HepG2 (cell line): ENCODE measurements at regions not wholly inside any gene's neighbourhood (a gene's known extent, or its start where the extent isn't known, plus 50 kb on each side); places are given as distances from the start of the nearest gene placed in this dataset.

Source experiments
- ATAC-seq: fragments of 200-7000 bp; cut with Tn5 transposase; 3 replicates; pipeline ENCODE4 v1.9.1; 2020; ENCODE audit warnings: mild to moderate bottlenecking, moderate library complexity
- BruUV-seq: library from RNA; stranded (reverse); fragments of 400-500 nt; replicated peaks from 2 replicates; lab custom pipeline; 2021; lab: Mats Ljungman, UMichigan
- CTCF ChIA-PET: fragments of 300-600 bp; formaldehyde crosslinking; extraction: SDS; loops from one replicate; lab custom pipeline; 2021; ENCODE audit warnings: low total read pairs, inconsistent platforms, low intra/inter-chr PET ratio; lab: Yijun Ruan, JAX
- POLR2A ChIA-PET: fragments of 350-600 bp; sonication (Branson Sonifier 250); formaldehyde crosslinking; loops from one replicate; lab custom pipeline; 2020; ENCODE audit warnings: antibody characterized with exemption, inconsistent platforms; lab: Yijun Ruan, JAX
- DNase-seq: peaks from one replicate; pipeline ENCODE4 v3.0.0-alpha.2; 2015; ENCODE audit warnings: low spot score
- FAIRE-seq: peaks from 3 replicates; lab custom pipeline; 2011; peaks lifted over from hg19 to GRCh38; lab: Jason Lieb, UNC
- H2AFZ ChIP-seq: one replicate; pipeline ENCODE4 v1.6.1; 2011; ENCODE audit warnings: low read length, inconsistent platforms
- H3K27ac ChIP-seq: fragments of 300-600 bp; 3 replicates; pipeline ENCODE4 v1.8.0; 2011; ENCODE audit warnings: mixed run types, mild to moderate bottlenecking, mixed read lengths, low read length, inconsistent platforms; ENCODE audit not compliant: insufficient read depth; ENCODE audit errors: extremely low read length
- H3K27me3 ChIP-seq, 2 experiments: fragments of 200-600 bp in 1 of 2; 2 replicates in 1 of 2; 3 replicates in 1 of 2; pipeline versions ENCODE4 v1.6.0 to v1.8.0; 2011; ENCODE audit warnings: low read length in 2 of 2, mild to moderate bottlenecking in 2 of 2, moderate library complexity in 2 of 2, inconsistent platforms in 1 of 2; ENCODE audit not compliant: insufficient read depth in 2 of 2, control insufficient read depth in 1 of 2
- H3K36me3 ChIP-seq, 2 experiments: fragments of 200-600 bp in 1 of 2; replicated peaks in 1 of 2; 2 replicates in 1 of 2; 3 replicates in 1 of 2; pipeline versions ENCODE4 v1.5.1 to v1.8.0; 2011; ENCODE audit warnings: low read length in 2 of 2, inconsistent platforms in 1 of 2; ENCODE audit not compliant: insufficient read depth in 2 of 2, control insufficient read depth in 1 of 2
- H3K4me1 ChIP-seq: 2 replicates; pipeline ENCODE4 v1.5.1; 2012; ENCODE audit warnings: low read length, inconsistent platforms; ENCODE audit not compliant: insufficient read depth
- H3K4me2 ChIP-seq: 2 replicates; pipeline ENCODE4 v1.6.0; 2011; ENCODE audit warnings: low read depth, low read length, inconsistent platforms
- H3K4me3 ChIP-seq, 3 experiments: fragments of 200-600 bp in 1 of 3; sonication (generic), shearing (Covaris generic) in 1 of 3; replicated peaks in 1 of 3; 2 replicates each; pipeline ENCODE4 v1.5.1; 2011 to 2016; ENCODE audit warnings: low read length in 3 of 3, inconsistent platforms in 2 of 3, low read depth in 2 of 3, mild to moderate bottlenecking in 2 of 3, control low read depth in 1 of 3, mixed read lengths in 1 of 3; ENCODE audit not compliant: insufficient read depth in 1 of 3
- H3K79me2 ChIP-seq: one replicate; pipeline ENCODE4 v1.6.1; 2011; ENCODE audit warnings: low read length, inconsistent platforms; ENCODE audit not compliant: insufficient read depth
- H3K9ac ChIP-seq: 2 replicates; pipeline ENCODE4 v1.6.0; 2011; ENCODE audit warnings: mild to moderate bottlenecking, low read depth, low read length, inconsistent platforms; ENCODE audit not compliant: insufficient read depth
- H3K9me3 ChIP-seq: 2 replicates; pipeline ENCODE4 v1.5.1; 2012; ENCODE audit warnings: mild to moderate bottlenecking, low read length
- H4K20me1 ChIP-seq: 2 replicates; pipeline ENCODE4 v1.6.0; 2011; ENCODE audit warnings: inconsistent platforms, mild to moderate bottlenecking, low read length, moderate library complexity; ENCODE audit not compliant: insufficient read depth
- PHF5A ChIP-seq: IDR thresholded peaks from one replicate; pipeline ENCODE4 v1.6.1; 2018; ENCODE audit warnings: low read depth, missing genetic modification reagents; ENCODE audit not compliant: unreplicated experiment
- SRSF9 ChIP-seq: fragments of 200-400 bp; formaldehyde crosslinking; IDR thresholded peaks from 2 replicates; pipeline ENCODE4 v1.6.1; 2018; ENCODE audit warnings: borderline replicate concordance, mild to moderate bottlenecking, low read depth, low read length; ENCODE audit not compliant: insufficient read depth, poor library complexity, severe bottlenecking
- ZNF10 ChIP-seq: sonication (generic); formaldehyde crosslinking; IDR thresholded peaks from 2 replicates; pipeline ENCODE4 v1.4.0; 2020; ENCODE audit warnings: mild to moderate bottlenecking, low read depth, missing genetic modification reagents, borderline replicate concordance
- ZNF260 ChIP-seq: sonication (generic); formaldehyde crosslinking; IDR thresholded peaks from 2 replicates; pipeline ENCODE4 v1.4.0; 2020; ENCODE audit warnings: missing genetic modification reagents, low read depth, mild to moderate bottlenecking, borderline replicate concordance
- ZNF34 ChIP-seq: sonication (generic); formaldehyde crosslinking; IDR thresholded peaks from 2 replicates; pipeline ENCODE4 v1.4.0; 2020; ENCODE audit warnings: mild to moderate bottlenecking, missing genetic modification reagents, borderline replicate concordance
- ZNF879 ChIP-seq: sonication (generic); formaldehyde crosslinking; IDR thresholded peaks from 2 replicates; pipeline ENCODE4 v1.8.1; 2023; ENCODE audit warnings: missing genetic modification reagents
- WGBS: methylation state at CpG from one replicate; pipeline ENCODE4 v1.1.6; 2017; ENCODE audit warnings: low lambda C conversion rate; 5-methylcytosine and 5-hydroxymethylcytosine counted together
- in situ Hi-C: cut with HindIII; loops from 2 replicates; pipeline ENCODE4 v1.10.0; 2017; ENCODE audit warnings: low pct_unique_long_range_greater_than_20kb; ENCODE audit not compliant: extremely low pct_ligation_motif_present
- intact Hi-C: fragments of 100-400 bp; cut with micrococcal nuclease; formaldehyde crosslinking; loops from one replicate; pipeline ENCODE4 v1.10.0; 2022; ENCODE audit not compliant: unreplicated experiment
- TF ChIP-seq, protein P1 (sequence below): sonication (generic); formaldehyde crosslinking; IDR thresholded peaks from 2 replicates; pipeline ENCODE4 v1.9.0; 2021; ENCODE audit warnings: missing genetic modification reagents, mild to moderate bottlenecking, borderline replicate concordance
- TF ChIP-seq, protein P2 (sequence below): sonication (generic); formaldehyde crosslinking; IDR thresholded peaks from 2 replicates; pipeline ENCODE4 v1.4.0; 2020; ENCODE audit warnings: mild to moderate bottlenecking, missing genetic modification reagents, borderline replicate concordance
- TF ChIP-seq, protein P3 (sequence below), 2 experiments: fragments of 450-650 bp in 1 of 2; sonication (generic) in 1 of 2; formaldehyde crosslinking in 1 of 2; IDR thresholded peaks; 2 replicates each; pipeline versions ENCODE4 v1.6.1 to v1.8.0; 2016 to 2022; ENCODE audit warnings: antibody characterized with exemption in 1 of 2, mild to moderate bottlenecking in 1 of 2, missing genetic modification reagents in 1 of 2

DNA sequence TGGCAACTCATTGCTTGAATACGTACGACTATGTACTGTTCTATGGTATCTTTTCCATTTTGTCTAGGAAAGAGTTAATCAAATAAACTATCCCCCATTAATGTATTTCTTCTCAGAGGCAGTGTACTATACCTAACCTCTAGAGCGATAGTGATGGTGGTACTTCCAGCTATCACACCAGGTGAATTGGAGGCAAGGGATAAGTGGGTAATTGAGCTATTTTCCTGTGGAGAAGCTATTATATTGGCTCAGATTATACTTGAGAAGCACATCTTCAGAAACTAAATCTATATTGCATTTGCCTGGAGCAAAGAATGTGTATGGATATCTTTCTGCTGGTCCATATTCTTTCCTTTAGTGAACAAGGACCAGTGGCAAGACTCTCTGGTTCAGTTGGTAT is 430.7 kb upstream of the KHDRBS2 start:
- no peak for ATAC-seq
- in situ Hi-C loops, result no loop called here
- Histone ChIP-seq H2AFZ (no peak overlapping the region), H3K4me3 (no peak overlapping the region), H3K27ac (no peak overlapping the region), H4K20me1 (no peaks in the 10 kb centered on the region), H3K9me3 (no peaks in the 10 kb centered on the region), H3K4me1 (no peaks in the 10 kb centered on the region), H3K79me2 (no peaks in the 10 kb centered on the region), H3K27me3 (no peaks in the 10 kb centered on the region), H3K4me2 (no peak overlapping the region), H3K9ac (no peak overlapping the region), H3K36me3 (no peaks in the 10 kb centered on the region)
- intact Hi-C loops, result no loop called here
- no peak for FAIRE-seq
- DNase-seq, result no peak
- BruUV-seq, result no TSS peak
- CTCF ChIA-PET, result no interaction called here
- POLR2A ChIA-PET, result no interaction called here
- 16% methylated on average over 3 of the region's 3 CpGs for WGBS
- TF ChIP-seq, protein P1, sequence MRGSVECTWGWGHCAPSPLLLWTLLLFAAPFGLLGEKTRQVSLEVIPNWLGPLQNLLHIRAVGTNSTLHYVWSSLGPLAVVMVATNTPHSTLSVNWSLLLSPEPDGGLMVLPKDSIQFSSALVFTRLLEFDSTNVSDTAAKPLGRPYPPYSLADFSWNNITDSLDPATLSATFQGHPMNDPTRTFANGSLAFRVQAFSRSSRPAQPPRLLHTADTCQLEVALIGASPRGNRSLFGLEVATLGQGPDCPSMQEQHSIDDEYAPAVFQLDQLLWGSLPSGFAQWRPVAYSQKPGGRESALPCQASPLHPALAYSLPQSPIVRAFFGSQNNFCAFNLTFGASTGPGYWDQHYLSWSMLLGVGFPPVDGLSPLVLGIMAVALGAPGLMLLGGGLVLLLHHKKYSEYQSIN (CRISPR knock-in tag), result no peak
- TF ChIP-seq ZNF10 (CRISPR knock-in tag), result no peak
- TF ChIP-seq, protein P2, sequence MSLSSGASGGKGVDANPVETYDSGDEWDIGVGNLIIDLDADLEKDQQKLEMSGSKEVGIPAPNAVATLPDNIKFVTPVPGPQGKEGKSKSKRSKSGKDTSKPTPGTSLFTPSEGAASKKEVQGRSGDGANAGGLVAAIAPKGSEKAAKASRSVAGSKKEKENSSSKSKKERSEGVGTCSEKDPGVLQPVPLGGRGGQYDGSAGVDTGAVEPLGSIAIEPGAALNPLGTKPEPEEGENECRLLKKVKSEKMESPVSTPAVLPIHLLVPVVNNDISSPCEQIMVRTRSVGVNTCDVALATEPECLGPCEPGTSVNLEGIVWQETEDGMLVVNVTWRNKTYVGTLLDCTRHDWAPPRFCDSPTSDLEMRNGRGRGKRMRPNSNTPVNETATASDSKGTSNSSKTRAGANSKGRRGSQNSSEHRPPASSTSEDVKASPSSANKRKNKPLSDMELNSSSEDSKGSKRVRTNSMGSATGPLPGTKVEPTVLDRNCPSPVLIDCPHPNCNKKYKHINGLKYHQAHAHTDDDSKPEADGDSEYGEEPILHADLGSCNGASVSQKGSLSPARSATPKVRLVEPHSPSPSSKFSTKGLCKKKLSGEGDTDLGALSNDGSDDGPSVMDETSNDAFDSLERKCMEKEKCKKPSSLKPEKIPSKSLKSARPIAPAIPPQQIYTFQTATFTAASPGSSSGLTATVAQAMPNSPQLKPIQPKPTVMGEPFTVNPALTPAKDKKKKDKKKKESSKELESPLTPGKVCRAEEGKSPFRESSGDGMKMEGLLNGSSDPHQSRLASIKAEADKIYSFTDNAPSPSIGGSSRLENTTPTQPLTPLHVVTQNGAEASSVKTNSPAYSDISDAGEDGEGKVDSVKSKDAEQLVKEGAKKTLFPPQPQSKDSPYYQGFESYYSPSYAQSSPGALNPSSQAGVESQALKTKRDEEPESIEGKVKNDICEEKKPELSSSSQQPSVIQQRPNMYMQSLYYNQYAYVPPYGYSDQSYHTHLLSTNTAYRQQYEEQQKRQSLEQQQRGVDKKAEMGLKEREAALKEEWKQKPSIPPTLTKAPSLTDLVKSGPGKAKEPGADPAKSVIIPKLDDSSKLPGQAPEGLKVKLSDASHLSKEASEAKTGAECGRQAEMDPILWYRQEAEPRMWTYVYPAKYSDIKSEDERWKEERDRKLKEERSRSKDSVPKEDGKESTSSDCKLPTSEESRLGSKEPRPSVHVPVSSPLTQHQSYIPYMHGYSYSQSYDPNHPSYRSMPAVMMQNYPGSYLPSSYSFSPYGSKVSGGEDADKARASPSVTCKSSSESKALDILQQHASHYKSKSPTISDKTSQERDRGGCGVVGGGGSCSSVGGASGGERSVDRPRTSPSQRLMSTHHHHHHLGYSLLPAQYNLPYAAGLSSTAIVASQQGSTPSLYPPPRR, result no peak
- no peak for TF ChIP-seq ZNF879 (CRISPR knock-in tag)
- TF ChIP-seq ZNF260 (CRISPR knock-in tag), result no peak
- TF ChIP-seq ZNF34 (CRISPR knock-in tag), result no peak
- TF ChIP-seq, protein P3, sequence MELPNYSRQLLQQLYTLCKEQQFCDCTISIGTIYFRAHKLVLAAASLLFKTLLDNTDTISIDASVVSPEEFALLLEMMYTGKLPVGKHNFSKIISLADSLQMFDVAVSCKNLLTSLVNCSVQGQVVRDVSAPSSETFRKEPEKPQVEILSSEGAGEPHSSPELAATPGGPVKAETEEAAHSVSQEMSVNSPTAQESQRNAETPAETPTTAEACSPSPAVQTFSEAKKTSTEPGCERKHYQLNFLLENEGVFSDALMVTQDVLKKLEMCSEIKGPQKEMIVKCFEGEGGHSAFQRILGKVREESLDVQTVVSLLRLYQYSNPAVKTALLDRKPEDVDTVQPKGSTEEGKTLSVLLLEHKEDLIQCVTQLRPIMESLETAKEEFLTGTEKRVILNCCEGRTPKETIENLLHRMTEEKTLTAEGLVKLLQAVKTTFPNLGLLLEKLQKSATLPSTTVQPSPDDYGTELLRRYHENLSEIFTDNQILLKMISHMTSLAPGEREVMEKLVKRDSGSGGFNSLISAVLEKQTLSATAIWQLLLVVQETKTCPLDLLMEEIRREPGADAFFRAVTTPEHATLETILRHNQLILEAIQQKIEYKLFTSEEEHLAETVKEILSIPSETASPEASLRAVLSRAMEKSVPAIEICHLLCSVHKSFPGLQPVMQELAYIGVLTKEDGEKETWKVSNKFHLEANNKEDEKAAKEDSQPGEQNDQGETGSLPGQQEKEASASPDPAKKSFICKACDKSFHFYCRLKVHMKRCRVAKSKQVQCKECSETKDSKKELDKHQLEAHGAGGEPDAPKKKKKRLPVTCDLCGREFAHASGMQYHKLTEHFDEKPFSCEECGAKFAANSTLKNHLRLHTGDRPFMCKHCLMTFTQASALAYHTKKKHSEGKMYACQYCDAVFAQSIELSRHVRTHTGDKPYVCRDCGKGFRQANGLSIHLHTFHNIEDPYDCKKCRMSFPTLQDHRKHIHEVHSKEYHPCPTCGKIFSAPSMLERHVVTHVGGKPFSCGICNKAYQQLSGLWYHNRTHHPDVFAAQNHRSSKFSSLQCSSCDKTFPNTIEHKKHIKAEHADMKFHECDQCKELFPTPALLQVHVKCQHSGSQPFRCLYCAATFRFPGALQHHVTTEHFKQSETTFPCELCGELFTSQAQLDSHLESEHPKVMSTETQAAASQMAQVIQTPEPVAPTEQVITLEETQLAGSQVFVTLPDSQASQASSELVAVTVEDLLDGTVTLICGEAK (IDR thresholded peaks at IDR 0.05), result no peak
- TF ChIP-seq, protein P3 (CRISPR knock-in tag; IDR thresholded peaks at IDR 0.05), result no peak
- TF ChIP-seq PHF5A (CRISPR knock-in tag), result no peak
- no peak for TF ChIP-seq SRSF9
